DOHH2 (cell line): ENCODE measurements at regions not wholly inside any gene's neighbourhood (a gene's known extent, or its start where the extent isn't known, plus 50 kb on each side); places are given as distances from the start of the nearest gene placed in this dataset.

Source experiments
- H3F3A ChIP-seq: fragments of 200-600 bp; sonication (generic), shearing (Covaris generic); 2 replicates; pipeline ENCODE4 v1.6.0; 2016; ENCODE audit warnings: antibody characterized with exemption, mild to moderate bottlenecking; ENCODE audit not compliant: control insufficient read depth, insufficient read depth
- H3K27ac ChIP-seq: fragments of 200-600 bp; sonication (generic); 2 replicates; pipeline ENCODE4 v1.5.1; 2014; ENCODE audit warnings: low read depth, mild to moderate bottlenecking, low read length, moderate library complexity
- H3K27me3 ChIP-seq: fragments of 200-600 bp; sonication (generic); 2 replicates; pipeline ENCODE4 v1.6.1; 2014; ENCODE audit warnings: mild to moderate bottlenecking, low read length, mixed read lengths; ENCODE audit not compliant: control insufficient read depth
- H3K36me3 ChIP-seq: fragments of 200-600 bp; sonication (generic); 2 replicates; pipeline ENCODE4 v1.6.1; 2014; ENCODE audit warnings: mild to moderate bottlenecking, low read length, moderate library complexity, mixed read lengths; ENCODE audit not compliant: control insufficient read depth
- H3K4me1 ChIP-seq: fragments of 200-600 bp; sonication (generic); 2 replicates; pipeline ENCODE4 v1.6.1; 2014; ENCODE audit warnings: mild to moderate bottlenecking, low read length, mixed read lengths; ENCODE audit not compliant: control insufficient read depth
- H3K4me2 ChIP-seq: fragments of 200-600 bp; sonication (generic); 2 replicates; pipeline ENCODE4 v1.6.0; 2014; ENCODE audit warnings: mild to moderate bottlenecking, low read length, moderate library complexity
- H3K4me3 ChIP-seq: fragments of 200-600 bp; sonication (generic); 2 replicates; pipeline ENCODE4 v1.5.1; 2014; ENCODE audit warnings: mild to moderate bottlenecking, low read length, mixed read lengths
- H3K79me2 ChIP-seq: fragments of 200-600 bp; sonication (generic); 2 replicates; pipeline ENCODE4 v1.6.1; 2014; ENCODE audit warnings: mild to moderate bottlenecking, low read length, mixed read lengths; ENCODE audit not compliant: control insufficient read depth
- H3K9me2 ChIP-seq: fragments of 200-600 bp; sonication (generic); replicated peaks from 2 replicates; pipeline ENCODE4 v1.6.1; 2014; ENCODE audit warnings: mild to moderate bottlenecking, low read length, mixed read lengths; ENCODE audit not compliant: control insufficient read depth
- H3K9me3 ChIP-seq: fragments of 200-600 bp; sonication (generic); 2 replicates; pipeline ENCODE4 v1.6.1; 2014; ENCODE audit warnings: antibody characterized with exemption, low read length, mixed read lengths; ENCODE audit not compliant: control insufficient read depth, insufficient read depth
- H4K20me1 ChIP-seq: fragments of 200-600 bp; sonication (generic); 2 replicates; pipeline ENCODE4 v1.6.0; 2014; ENCODE audit warnings: low read depth, mild to moderate bottlenecking, antibody characterized with exemption, low read length, moderate library complexity; ENCODE audit not compliant: control insufficient read depth, insufficient read depth
- EZH2phosphoT487 ChIP-seq: fragments of 200-600 bp; sonication (generic); IDR thresholded peaks from 2 replicates; pipeline ENCODE4 v1.6.1; 2017; ENCODE audit warnings: borderline replicate concordance, mild to moderate bottlenecking, antibody characterized with exemption, low read length, moderate library complexity, mixed read lengths
- TF ChIP-seq, protein P1 (sequence below): fragments of 200-600 bp; sonication (generic); IDR thresholded peaks from one replicate; pipeline ENCODE4 v1.5.1; 2014; ENCODE audit warnings: antibody characterized with exemption, mild to moderate bottlenecking, low read depth, low read length; ENCODE audit not compliant: poor library complexity, severe bottlenecking

DNA sequence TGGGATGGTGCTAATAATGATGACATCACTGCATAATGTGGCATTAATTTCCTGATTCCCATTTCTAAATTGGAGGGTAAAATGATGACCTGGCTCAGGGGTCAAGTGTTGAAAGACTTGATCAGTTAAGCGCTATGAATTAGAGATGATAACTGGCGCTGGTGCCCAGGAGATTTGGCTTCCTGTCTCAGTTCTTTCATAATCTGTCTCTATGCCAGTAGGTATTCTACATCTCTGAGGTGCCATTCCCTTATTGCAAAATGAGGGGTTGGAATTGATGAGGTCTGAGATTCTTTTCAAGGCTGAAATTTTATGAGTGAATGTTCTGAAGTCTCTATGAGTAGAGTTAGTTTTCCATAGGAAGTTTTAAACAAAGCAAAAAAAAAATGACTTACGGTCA lies 1715.1 kb upstream of the WWC1 start:
- H3K27me3 ChIP-seq = no peaks in the 10 kb centered on the region
- H3K9me2 ChIP-seq = no peaks in the 10 kb centered on the region
- H3K36me3 ChIP-seq = no peaks in the 10 kb centered on the region
- TF ChIP-seq, protein P1, sequence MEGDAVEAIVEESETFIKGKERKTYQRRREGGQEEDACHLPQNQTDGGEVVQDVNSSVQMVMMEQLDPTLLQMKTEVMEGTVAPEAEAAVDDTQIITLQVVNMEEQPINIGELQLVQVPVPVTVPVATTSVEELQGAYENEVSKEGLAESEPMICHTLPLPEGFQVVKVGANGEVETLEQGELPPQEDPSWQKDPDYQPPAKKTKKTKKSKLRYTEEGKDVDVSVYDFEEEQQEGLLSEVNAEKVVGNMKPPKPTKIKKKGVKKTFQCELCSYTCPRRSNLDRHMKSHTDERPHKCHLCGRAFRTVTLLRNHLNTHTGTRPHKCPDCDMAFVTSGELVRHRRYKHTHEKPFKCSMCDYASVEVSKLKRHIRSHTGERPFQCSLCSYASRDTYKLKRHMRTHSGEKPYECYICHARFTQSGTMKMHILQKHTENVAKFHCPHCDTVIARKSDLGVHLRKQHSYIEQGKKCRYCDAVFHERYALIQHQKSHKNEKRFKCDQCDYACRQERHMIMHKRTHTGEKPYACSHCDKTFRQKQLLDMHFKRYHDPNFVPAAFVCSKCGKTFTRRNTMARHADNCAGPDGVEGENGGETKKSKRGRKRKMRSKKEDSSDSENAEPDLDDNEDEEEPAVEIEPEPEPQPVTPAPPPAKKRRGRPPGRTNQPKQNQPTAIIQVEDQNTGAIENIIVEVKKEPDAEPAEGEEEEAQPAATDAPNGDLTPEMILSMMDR = no peak
- no peak for TF ChIP-seq EZH2phosphoT487
- H4K20me1 ChIP-seq = no peaks in the 10 kb centered on the region
- H3F3A ChIP-seq = no peaks in the 10 kb centered on the region
- no peak overlapping the region for H3K27ac ChIP-seq
- H3K4me3 ChIP-seq = no peak overlapping the region
- H3K4me2 ChIP-seq = no peak overlapping the region
- H3K4me1 ChIP-seq = no peaks in the 10 kb centered on the region
- no peaks in the 10 kb centered on the region for H3K9me3 ChIP-seq
- H3K79me2 ChIP-seq = no peaks in the 10 kb centered on the region

DNA sequence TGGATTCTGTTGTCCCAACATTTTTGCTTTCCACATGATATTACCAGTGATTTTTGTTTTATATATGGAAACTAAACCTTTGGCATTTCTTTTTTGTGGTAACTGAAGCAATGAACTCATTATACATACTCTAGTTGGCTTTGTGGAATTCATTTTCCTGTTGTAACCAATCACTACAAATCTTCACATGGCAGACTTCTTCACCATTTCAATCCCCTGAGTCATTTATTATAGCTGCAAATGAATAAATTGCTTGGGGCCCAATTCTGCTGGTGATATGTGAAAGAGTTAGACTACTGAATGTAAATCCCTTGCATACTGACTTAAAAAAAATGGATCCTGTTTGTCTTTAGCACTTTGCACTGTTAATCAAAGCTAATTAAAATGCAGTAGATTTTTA lies 1709.6 kb upstream of the WWC1 start:
- Histone ChIP-seq H3K9me2 (no peaks in the 10 kb centered on the region; the same call in 1 of the 2 replicates), H3K79me2 (no peaks in the 10 kb centered on the region), H3K4me1 (no peaks in the 10 kb centered on the region), H3K27me3 (no peaks in the 10 kb centered on the region), H4K20me1 (no peaks in the 10 kb centered on the region), H3K9me3 (no peaks in the 10 kb centered on the region), H3K4me3 (no peak overlapping the region), H3K27ac (no peak overlapping the region), H3K4me2 (no peak overlapping the region), H3K36me3 (no peaks in the 10 kb centered on the region), H3F3A (no peaks in the 10 kb centered on the region)
- TF ChIP-seq EZH2phosphoT487 = no peak
- TF ChIP-seq, protein P1 = no peak

DNA sequence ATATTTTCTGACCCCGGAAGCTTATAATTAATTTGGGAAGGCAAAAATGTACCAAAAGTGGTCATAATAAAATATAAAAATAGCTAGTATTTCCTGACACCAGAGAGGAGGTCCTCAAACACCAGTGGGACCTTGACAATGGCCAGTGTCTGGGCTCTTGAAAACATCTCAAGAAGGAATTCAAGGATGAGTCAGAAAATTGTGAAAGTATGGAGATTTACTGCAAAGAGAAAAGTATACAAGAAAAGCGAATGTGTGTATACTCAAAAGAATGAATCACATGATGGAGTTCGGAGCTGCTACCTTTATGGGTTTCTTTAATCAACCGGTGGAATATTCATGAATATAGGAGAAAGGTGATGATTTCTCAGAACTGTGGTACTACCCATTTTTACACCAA lies 1709.0 kb upstream of the WWC1 start:
- H4K20me1 ChIP-seq = no peaks in the 10 kb centered on the region
- H3K4me3 ChIP-seq = no peak overlapping the region
- no peaks in the 10 kb centered on the region for H3K79me2 ChIP-seq
- no peaks in the 10 kb centered on the region for H3K9me3 ChIP-seq
- no peaks in the 10 kb centered on the region for H3K27me3 ChIP-seq
- H3K9me2 ChIP-seq = no peaks in the 10 kb centered on the region; the same call in 1 of the 2 replicates
- no peaks in the 10 kb centered on the region for H3K36me3 ChIP-seq
- H3K4me2 ChIP-seq = no peak overlapping the region
- TF ChIP-seq EZH2phosphoT487 = no peak
- TF ChIP-seq, protein P1 = no peak
- H3K4me1 ChIP-seq = no peaks in the 10 kb centered on the region
- no peak overlapping the region for H3K27ac ChIP-seq
- H3F3A ChIP-seq = no peaks in the 10 kb centered on the region

DNA sequence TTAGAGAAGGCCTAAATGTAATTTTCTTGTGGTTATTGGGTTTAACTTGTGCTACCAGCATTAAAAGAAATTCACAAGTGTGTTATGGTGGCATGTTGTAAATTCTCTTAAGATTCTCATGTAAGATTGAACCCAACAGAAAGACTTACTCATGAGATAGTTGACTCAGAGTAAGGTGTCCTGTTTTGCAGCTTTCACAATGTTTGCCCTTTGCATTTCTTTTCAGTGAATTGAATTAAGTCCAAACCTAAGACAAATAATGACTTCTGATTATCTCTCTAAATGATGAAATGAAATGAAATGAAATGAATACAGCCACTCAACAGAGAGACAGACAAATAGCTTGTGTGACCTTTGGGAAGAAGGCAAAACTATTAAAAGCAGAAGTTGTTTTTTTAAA lies 1696.9 kb upstream of the WWC1 start:
- no peaks in the 10 kb centered on the region for H3K9me3 ChIP-seq
- TF ChIP-seq, protein P1 = no peak
- TF ChIP-seq EZH2phosphoT487 = no peak

More for the DNA sequence above, 1696.9 kb upstream of the WWC1 start:
- Histone ChIP-seq H3K36me3 (no peaks in the 10 kb centered on the region), H3K27me3 (no peaks in the 10 kb centered on the region), H3K4me1 (no peaks in the 10 kb centered on the region), H3K79me2 (no peaks in the 10 kb centered on the region), H4K20me1 (no peaks in the 10 kb centered on the region), H3K4me3 (no peak overlapping the region), H3F3A (no peaks in the 10 kb centered on the region), H3K27ac (no peak overlapping the region), H3K9me2 (no peaks in the 10 kb centered on the region), H3K4me2 (no peak overlapping the region)
